A549 (cell line): ENCODE measurements at regions not wholly inside any gene's neighbourhood (a gene's known extent, or its start where the extent isn't known, plus 50 kb on each side); places are given as distances from the start of the nearest gene placed in this dataset.

Experiments
- JUN ChIP-seq, 2 experiments: fragments of >200 bp; sonication (Bioruptor Twin); formaldehyde crosslinking; IDR thresholded peaks; 2 replicates in 1 of 2; 3 replicates in 1 of 2; pipeline ENCODE4 v1.6.1; 2016 to 2017
- KDM1A ChIP-seq: fragments of 200-600 bp; sonication (generic); IDR thresholded peaks from 2 replicates; pipeline ENCODE4 v1.6.1; 2016; ENCODE audit warnings: low read depth, mild to moderate bottlenecking
- MYC ChIP-seq: IDR thresholded peaks from 2 replicates; pipeline ENCODE4 v1.6.1; 2012; ENCODE audit warnings: mild to moderate bottlenecking, inconsistent platforms, low read length, improper control_type of control experiment, borderline replicate concordance
- RFX5 ChIP-seq: fragments of 450-650 bp; IDR thresholded peaks from 2 replicates; pipeline ENCODE4 v1.7.1; 2014; ENCODE audit warnings: antibody characterized with exemption, mild to moderate bottlenecking, moderate library complexity
- TF ChIP-seq, protein P1 (sequence below): fragments of 200-600 bp; sonication (generic); IDR thresholded peaks from 2 replicates; pipeline ENCODE4 v1.6.1; 2016; ENCODE audit warnings: antibody characterized with exemption, mild to moderate bottlenecking, moderate library complexity
- TF ChIP-seq, protein P2 (sequence below): fragments of >200 bp; sonication (Bioruptor Twin); formaldehyde crosslinking; IDR thresholded peaks from 3 replicates; pipeline ENCODE4 v1.5.1; 2016

DNA sequence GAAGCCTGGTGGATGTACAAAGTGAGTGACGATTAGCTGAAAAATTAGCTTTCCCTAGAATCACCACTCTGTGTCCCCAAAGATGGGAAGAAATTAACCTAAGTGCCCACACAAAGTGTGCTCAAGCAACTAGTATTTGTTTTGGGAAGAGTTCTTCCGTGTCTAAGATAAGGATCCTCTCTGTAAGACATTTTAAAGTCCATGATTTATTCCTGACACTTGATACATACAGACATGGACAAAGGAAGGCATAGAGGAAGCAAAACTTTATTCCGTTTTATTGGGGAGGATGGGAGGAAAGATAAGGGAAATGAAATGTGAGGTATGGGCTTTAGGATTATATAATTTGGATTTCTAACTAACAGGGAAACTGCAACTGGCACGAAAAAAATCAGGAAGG is 1772.6 kb downstream of the EFNA5 start:
- TF ChIP-seq KDM1A (no peak), JUN (IDR thresholded peaks at IDR 0.05) (no peak), RFX5 (no peak), MYC (no peak)
- TF ChIP-seq, protein P1, sequence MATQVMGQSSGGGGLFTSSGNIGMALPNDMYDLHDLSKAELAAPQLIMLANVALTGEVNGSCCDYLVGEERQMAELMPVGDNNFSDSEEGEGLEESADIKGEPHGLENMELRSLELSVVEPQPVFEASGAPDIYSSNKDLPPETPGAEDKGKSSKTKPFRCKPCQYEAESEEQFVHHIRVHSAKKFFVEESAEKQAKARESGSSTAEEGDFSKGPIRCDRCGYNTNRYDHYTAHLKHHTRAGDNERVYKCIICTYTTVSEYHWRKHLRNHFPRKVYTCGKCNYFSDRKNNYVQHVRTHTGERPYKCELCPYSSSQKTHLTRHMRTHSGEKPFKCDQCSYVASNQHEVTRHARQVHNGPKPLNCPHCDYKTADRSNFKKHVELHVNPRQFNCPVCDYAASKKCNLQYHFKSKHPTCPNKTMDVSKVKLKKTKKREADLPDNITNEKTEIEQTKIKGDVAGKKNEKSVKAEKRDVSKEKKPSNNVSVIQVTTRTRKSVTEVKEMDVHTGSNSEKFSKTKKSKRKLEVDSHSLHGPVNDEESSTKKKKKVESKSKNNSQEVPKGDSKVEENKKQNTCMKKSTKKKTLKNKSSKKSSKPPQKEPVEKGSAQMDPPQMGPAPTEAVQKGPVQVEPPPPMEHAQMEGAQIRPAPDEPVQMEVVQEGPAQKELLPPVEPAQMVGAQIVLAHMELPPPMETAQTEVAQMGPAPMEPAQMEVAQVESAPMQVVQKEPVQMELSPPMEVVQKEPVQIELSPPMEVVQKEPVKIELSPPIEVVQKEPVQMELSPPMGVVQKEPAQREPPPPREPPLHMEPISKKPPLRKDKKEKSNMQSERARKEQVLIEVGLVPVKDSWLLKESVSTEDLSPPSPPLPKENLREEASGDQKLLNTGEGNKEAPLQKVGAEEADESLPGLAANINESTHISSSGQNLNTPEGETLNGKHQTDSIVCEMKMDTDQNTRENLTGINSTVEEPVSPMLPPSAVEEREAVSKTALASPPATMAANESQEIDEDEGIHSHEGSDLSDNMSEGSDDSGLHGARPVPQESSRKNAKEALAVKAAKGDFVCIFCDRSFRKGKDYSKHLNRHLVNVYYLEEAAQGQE, result no peak
- TF ChIP-seq, protein P2, sequence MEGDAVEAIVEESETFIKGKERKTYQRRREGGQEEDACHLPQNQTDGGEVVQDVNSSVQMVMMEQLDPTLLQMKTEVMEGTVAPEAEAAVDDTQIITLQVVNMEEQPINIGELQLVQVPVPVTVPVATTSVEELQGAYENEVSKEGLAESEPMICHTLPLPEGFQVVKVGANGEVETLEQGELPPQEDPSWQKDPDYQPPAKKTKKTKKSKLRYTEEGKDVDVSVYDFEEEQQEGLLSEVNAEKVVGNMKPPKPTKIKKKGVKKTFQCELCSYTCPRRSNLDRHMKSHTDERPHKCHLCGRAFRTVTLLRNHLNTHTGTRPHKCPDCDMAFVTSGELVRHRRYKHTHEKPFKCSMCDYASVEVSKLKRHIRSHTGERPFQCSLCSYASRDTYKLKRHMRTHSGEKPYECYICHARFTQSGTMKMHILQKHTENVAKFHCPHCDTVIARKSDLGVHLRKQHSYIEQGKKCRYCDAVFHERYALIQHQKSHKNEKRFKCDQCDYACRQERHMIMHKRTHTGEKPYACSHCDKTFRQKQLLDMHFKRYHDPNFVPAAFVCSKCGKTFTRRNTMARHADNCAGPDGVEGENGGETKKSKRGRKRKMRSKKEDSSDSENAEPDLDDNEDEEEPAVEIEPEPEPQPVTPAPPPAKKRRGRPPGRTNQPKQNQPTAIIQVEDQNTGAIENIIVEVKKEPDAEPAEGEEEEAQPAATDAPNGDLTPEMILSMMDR, result no peak
